SU-DHL-6 (cell line): ENCODE measurements at regions not wholly inside any gene's neighbourhood (a gene's known extent, or its start where the extent isn't known, plus 50 kb on each side); places are given as distances from the start of the nearest gene placed in this dataset.

ENCODE experiments used
- H2AFZ ChIP-seq: fragments of 200-600 bp; sonication (generic); 2 replicates; pipeline ENCODE4 v1.6.1; 2014; ENCODE audit warnings: low read depth, mild to moderate bottlenecking, moderate library complexity, mixed read lengths, antibody characterized with exemption, low read length; ENCODE audit not compliant: severe bottlenecking
- H3F3A ChIP-seq: fragments of 200-600 bp; shearing (Covaris generic); 2 replicates; pipeline ENCODE4 v1.6.0; 2016; ENCODE audit warnings: antibody characterized with exemption, mild to moderate bottlenecking; ENCODE audit not compliant: insufficient read depth
- H3K27ac ChIP-seq: fragments of 200-600 bp; sonication (generic); 2 replicates; pipeline ENCODE4 v1.5.1; 2016; ENCODE audit warnings: low read depth, mild to moderate bottlenecking, low read length, moderate library complexity, mixed read lengths
- H3K27me3 ChIP-seq: fragments of 200-600 bp; sonication (generic), shearing (Covaris generic); 2 replicates; pipeline ENCODE4 v1.6.0; 2014; ENCODE audit warnings: mild to moderate bottlenecking, low read length
- H3K36me3 ChIP-seq: fragments of 200-600 bp; sonication (generic); 2 replicates; pipeline ENCODE4 v1.6.1; 2014; ENCODE audit warnings: mild to moderate bottlenecking, low read length, mixed read lengths
- H3K4me2 ChIP-seq: fragments of 300-600, 200-600 bp; shearing (Covaris generic), sonication (generic); 2 replicates; pipeline ENCODE4 v1.6.0; 2014; ENCODE audit warnings: low read length, low read depth, mild to moderate bottlenecking; ENCODE audit not compliant: poor library complexity, severe bottlenecking
- H3K4me3 ChIP-seq: fragments of 200-600 bp; sonication (generic); 2 replicates; pipeline ENCODE4 v1.5.1; 2014; ENCODE audit warnings: antibody characterized with exemption, low read length, mild to moderate bottlenecking, mixed read lengths; ENCODE audit not compliant: insufficient read depth, poor library complexity, severe bottlenecking
- H3K79me2 ChIP-seq: fragments of 200-600 bp; sonication (generic); 2 replicates; pipeline ENCODE4 v1.6.1; 2014; ENCODE audit warnings: mild to moderate bottlenecking, low read length, moderate library complexity; ENCODE audit not compliant: insufficient read depth
- H3K9ac ChIP-seq: fragments of 200-600 bp; sonication (generic); 2 replicates; pipeline ENCODE4 v1.7.0; 2014; ENCODE audit warnings: mild to moderate bottlenecking, low read length
- H3K9me2 ChIP-seq: fragments of 200-600 bp; sonication (generic); replicated peaks from 2 replicates; pipeline ENCODE4 v1.6.1; 2014; ENCODE audit warnings: low read length; ENCODE audit not compliant: insufficient read depth
- H3K9me3 ChIP-seq: fragments of 200-600 bp; sonication (generic); 2 replicates; pipeline ENCODE4 v1.6.1; 2014; ENCODE audit warnings: low read length, mixed read lengths; ENCODE audit not compliant: insufficient read depth
- H4K20me1 ChIP-seq: fragments of 200-600 bp; sonication (generic); 2 replicates; pipeline ENCODE4 v1.6.1; 2014; ENCODE audit warnings: low read depth, mild to moderate bottlenecking, antibody characterized with exemption, low read length, moderate library complexity, mixed read lengths
- CTCF ChIP-seq: fragments of 200-600 bp; sonication (generic); IDR thresholded peaks from one replicate; pipeline ENCODE4 v1.5.1; 2017; ENCODE audit warnings: antibody characterized with exemption, mild to moderate bottlenecking, low read length, moderate library complexity; ENCODE audit not compliant: insufficient read depth, poor library complexity, severe bottlenecking
- EZH2phosphoT487 ChIP-seq: fragments of 200-600 bp; sonication (generic), shearing (Covaris generic); conservative IDR thresholded peaks from 2 replicates; pipeline ENCODE4 v1.6.1; 2018; ENCODE audit warnings: mild to moderate bottlenecking, antibody characterized with exemption, low read length, moderate library complexity, mixed read lengths

GRCh38 chr14:58724702-58725101, 86.9 kb downstream of the DACT1 start:
- H4K20me1 ChIP-seq: no peaks in the 10 kb centered on the region
- H3F3A ChIP-seq: no peaks in the 10 kb centered on the region
- no peak overlapping the region for H3K4me3 ChIP-seq
- H3K27me3 ChIP-seq: no peaks in the 10 kb centered on the region
- H3K27ac ChIP-seq: no peak overlapping the region
- no peak overlapping the region for H3K9ac ChIP-seq
- no peak overlapping the region for H2AFZ ChIP-seq
- H3K79me2 ChIP-seq: no peaks in the 10 kb centered on the region
- no peaks in the 10 kb centered on the region for H3K36me3 ChIP-seq
- H3K9me2 ChIP-seq: no peaks in the 10 kb centered on the region
- H3K9me3 ChIP-seq: no peaks in the 10 kb centered on the region
- no peak for TF ChIP-seq CTCF
- no peak for TF ChIP-seq EZH2phosphoT487
- H3K4me2 ChIP-seq: no peak overlapping the region

GRCh38 chr14:58725226-58725625, 87.5 kb downstream of the DACT1 start:
- no peak overlapping the region for H3K27ac ChIP-seq
- no peak overlapping the region for H3K4me2 ChIP-seq
- H3K79me2 ChIP-seq: no peaks in the 10 kb centered on the region
- no peak overlapping the region for H3K4me3 ChIP-seq
- no peak overlapping the region for H3K9ac ChIP-seq
- H4K20me1 ChIP-seq: no peaks in the 10 kb centered on the region
- H3F3A ChIP-seq: no peaks in the 10 kb centered on the region
- H3K36me3 ChIP-seq: no peaks in the 10 kb centered on the region
- TF ChIP-seq EZH2phosphoT487: no peak
- TF ChIP-seq CTCF: no peak
- H3K9me2 ChIP-seq: no peaks in the 10 kb centered on the region
- no peaks in the 10 kb centered on the region for H3K9me3 ChIP-seq
- no peaks in the 10 kb centered on the region for H3K27me3 ChIP-seq
- no peak overlapping the region for H2AFZ ChIP-seq

GRCh38 chr14:58725871-58726270, 88.1 kb downstream of the DACT1 start:
- no peaks in the 10 kb centered on the region for H3K9me3 ChIP-seq
- H3K9me2 ChIP-seq: no peaks in the 10 kb centered on the region
- no peak overlapping the region for H3K9ac ChIP-seq
- H3K4me3 ChIP-seq: no peak overlapping the region
- H3K79me2 ChIP-seq: no peaks in the 10 kb centered on the region
- H3K27me3 ChIP-seq: no peaks in the 10 kb centered on the region
- H2AFZ ChIP-seq: no peak overlapping the region
- no peaks in the 10 kb centered on the region for H3F3A ChIP-seq
- H3K27ac ChIP-seq: no peak overlapping the region
- no peaks in the 10 kb centered on the region for H3K36me3 ChIP-seq
- no peaks in the 10 kb centered on the region for H4K20me1 ChIP-seq
- TF ChIP-seq CTCF: no peak
- TF ChIP-seq EZH2phosphoT487: no peak
- no peak overlapping the region for H3K4me2 ChIP-seq
